ENCODE measurements at regions not wholly inside any gene's neighbourhood (a gene's known extent, or its start where the extent isn't known, plus 50 kb on each side); places are given as distances from the start of the nearest gene placed in this dataset.

DNA sequence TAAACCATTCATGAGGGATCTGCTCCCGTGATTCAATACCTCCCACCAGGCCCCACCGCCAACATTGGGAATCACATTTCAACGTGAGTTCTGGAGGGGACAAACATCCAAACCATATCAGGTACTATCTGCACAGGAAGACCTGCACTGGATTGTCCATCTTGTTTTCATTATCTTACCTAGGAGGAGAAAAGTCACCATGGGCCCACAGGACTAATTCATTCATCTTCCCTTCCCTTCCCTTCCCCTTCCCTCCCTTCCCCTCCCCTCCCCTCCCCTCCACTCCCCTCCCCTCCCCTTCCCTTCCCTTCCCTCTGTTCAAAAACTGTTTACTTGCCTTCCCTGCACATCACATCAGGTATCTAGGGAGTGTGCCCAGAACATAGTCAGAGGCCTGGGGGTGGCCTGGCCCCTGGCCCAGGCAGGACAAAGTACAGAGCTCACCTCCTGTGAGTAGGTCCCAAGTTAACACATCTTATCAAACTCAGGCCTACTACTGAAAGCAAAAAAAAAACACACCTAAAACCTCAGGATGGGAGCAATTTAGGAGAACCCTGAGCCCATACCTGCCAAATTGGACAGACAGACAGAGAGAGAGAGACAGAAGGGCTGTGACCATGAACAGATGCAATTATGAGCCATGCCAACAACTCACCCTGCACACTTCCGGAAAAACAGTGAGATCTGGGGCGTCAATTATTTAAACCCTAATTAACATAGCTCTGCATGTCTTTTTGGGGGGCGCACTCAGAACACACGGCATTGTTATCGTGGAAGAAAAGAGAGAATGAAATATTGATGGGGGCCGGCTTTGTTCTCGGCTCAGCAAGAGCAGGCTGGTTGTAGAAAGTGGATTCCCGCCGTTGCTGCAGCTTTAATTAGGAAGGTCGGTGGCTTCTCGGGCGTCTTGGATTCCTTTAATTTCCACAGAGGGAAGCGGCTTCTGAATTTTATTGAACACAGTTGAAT is 151.2 kb downstream of the IRX5 start:
- Histone ChIP-seq H4K20me1 (ENCODE audit: insufficient read depth) (no peaks in the 10 kb centered on the region), H3K79me2 (ENCODE audit: low read depth) (no peaks in the 10 kb centered on the region), H3K36me3 (ENCODE audit: low read depth) (no peaks in the 10 kb centered on the region), H3K4me2 (no peak overlapping the region), H3K4me3 (no peak overlapping the region), H3K9me3 (ENCODE audit: insufficient read depth, low read depth) (no peaks in the 10 kb centered on the region), H3K4me1 (replicated peaks; ENCODE audit: insufficient read depth) (no peaks in the 10 kb centered on the region), H3K9me2 (ENCODE audit: insufficient read depth) (no peaks in the 10 kb centered on the region), H3K27me3 (ENCODE audit: insufficient read depth, low read depth) (no peaks in the 10 kb centered on the region), H2AFZ (no peak overlapping the region), H3K27ac (no peak overlapping the region), H3F3A (ENCODE audit: insufficient read depth, low read depth) (no peaks in the 10 kb centered on the region)
- no peak for DNase-seq
- intact Hi-C loops (cut with micrococcal nuclease; ENCODE audit: unreplicated experiment): no loop called here
- BruUV-seq (replicated peaks): no TSS peak
- POLR2A ChIA-PET (ENCODE audit: unreplicated experiment): no interaction called here
- TF ChIP-seq, protein P1, sequence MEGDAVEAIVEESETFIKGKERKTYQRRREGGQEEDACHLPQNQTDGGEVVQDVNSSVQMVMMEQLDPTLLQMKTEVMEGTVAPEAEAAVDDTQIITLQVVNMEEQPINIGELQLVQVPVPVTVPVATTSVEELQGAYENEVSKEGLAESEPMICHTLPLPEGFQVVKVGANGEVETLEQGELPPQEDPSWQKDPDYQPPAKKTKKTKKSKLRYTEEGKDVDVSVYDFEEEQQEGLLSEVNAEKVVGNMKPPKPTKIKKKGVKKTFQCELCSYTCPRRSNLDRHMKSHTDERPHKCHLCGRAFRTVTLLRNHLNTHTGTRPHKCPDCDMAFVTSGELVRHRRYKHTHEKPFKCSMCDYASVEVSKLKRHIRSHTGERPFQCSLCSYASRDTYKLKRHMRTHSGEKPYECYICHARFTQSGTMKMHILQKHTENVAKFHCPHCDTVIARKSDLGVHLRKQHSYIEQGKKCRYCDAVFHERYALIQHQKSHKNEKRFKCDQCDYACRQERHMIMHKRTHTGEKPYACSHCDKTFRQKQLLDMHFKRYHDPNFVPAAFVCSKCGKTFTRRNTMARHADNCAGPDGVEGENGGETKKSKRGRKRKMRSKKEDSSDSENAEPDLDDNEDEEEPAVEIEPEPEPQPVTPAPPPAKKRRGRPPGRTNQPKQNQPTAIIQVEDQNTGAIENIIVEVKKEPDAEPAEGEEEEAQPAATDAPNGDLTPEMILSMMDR (conservative IDR thresholded peaks at IDR 0.05): no peak
- no peak for TF ChIP-seq EZH2 (IDR thresholded peaks at IDR 0.05; ENCODE audit: low read depth)
- CTCF ChIA-PET: no interaction called here

DNA sequence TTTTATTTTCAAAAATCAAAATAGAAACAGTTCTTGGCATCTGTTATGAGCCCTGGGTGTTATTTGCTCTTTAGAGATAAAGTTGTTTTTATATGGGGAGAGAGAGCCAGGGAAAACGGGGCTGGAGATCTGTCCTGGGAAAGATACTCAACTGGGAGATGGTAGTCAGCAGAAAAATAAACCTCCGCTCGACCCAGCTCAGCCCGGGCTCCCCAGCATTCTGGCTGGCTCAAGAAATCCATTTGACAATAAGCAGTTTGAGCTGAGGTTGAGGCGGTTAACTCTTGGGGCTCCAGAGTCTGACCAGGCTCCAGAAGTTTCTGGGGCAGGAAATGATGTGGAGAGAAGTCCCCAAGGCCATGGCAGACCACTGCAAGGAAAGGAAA is 151.9 kb downstream of the IRX5 start:
- H3K9me3 ChIP-seq (ENCODE audit: insufficient read depth, low read depth): no peaks in the 10 kb centered on the region
- ChIA-PET CTCF (no interaction called here), POLR2A (ENCODE audit: unreplicated experiment) (no interaction called here)
- no peaks in the 10 kb centered on the region for H3K27me3 ChIP-seq (ENCODE audit: insufficient read depth, low read depth)
- H4K20me1 ChIP-seq (ENCODE audit: insufficient read depth): no peaks in the 10 kb centered on the region
- H3K79me2 ChIP-seq (ENCODE audit: low read depth): no peaks in the 10 kb centered on the region
- H3K4me2 ChIP-seq: no peak overlapping the region
- H3K9me2 ChIP-seq (ENCODE audit: insufficient read depth): no peaks in the 10 kb centered on the region
- H3K36me3 ChIP-seq (ENCODE audit: low read depth): no peaks in the 10 kb centered on the region
- H3K27ac ChIP-seq: no peak overlapping the region
- DNase-seq: no peak
- intact Hi-C loops (cut with micrococcal nuclease; ENCODE audit: unreplicated experiment): no loop called here
- no peak overlapping the region for H3K4me3 ChIP-seq
- BruUV-seq (replicated peaks): no TSS peak
- H3K4me1 ChIP-seq (replicated peaks; ENCODE audit: insufficient read depth): no peaks in the 10 kb centered on the region
- no peaks in the 10 kb centered on the region for H3F3A ChIP-seq (ENCODE audit: insufficient read depth, low read depth)
- no peak overlapping the region for H2AFZ ChIP-seq
- no peak for TF ChIP-seq EZH2 (IDR thresholded peaks at IDR 0.05; ENCODE audit: low read depth)
- TF ChIP-seq, protein P1 (conservative IDR thresholded peaks at IDR 0.05): no peak

DNA sequence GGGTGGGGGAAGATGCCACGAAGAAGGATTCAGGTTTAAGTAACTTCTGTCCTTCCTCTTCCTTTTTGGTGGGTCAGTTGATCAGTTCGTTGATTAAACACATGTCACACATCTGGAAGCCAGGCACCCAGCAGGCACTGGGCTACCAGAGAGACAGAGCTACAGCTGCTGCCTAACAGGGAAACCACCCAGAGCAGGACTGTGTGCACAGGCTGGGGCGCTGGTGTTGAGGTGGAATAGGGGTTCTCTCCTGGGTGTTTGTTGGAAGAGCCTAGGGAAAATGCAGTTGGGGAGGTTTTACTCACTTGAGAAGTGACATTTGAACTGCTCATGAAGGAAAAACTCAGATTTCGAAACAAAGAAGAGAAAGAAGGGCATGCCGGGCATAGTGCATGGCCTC is 152.4 kb downstream of the IRX5 start:
- no peaks in the 10 kb centered on the region for H3K79me2 ChIP-seq (ENCODE audit: low read depth)
- H3K9me2 ChIP-seq (ENCODE audit: insufficient read depth): no peaks in the 10 kb centered on the region
- no peaks in the 10 kb centered on the region for H3K9me3 ChIP-seq (ENCODE audit: insufficient read depth, low read depth)
- no peak overlapping the region for H3K4me3 ChIP-seq
- H3K27me3 ChIP-seq (ENCODE audit: insufficient read depth, low read depth): no peaks in the 10 kb centered on the region
- POLR2A ChIA-PET (ENCODE audit: unreplicated experiment): no interaction called here
- no peak for DNase-seq
- no peaks in the 10 kb centered on the region for H3K4me1 ChIP-seq (replicated peaks; ENCODE audit: insufficient read depth)
- no peak overlapping the region for H3K27ac ChIP-seq
- no peaks in the 10 kb centered on the region for H3K36me3 ChIP-seq (ENCODE audit: low read depth)
- H4K20me1 ChIP-seq (ENCODE audit: insufficient read depth): no peaks in the 10 kb centered on the region
- intact Hi-C loops (cut with micrococcal nuclease; ENCODE audit: unreplicated experiment): no loop called here
- no peak for TF ChIP-seq EZH2 (IDR thresholded peaks at IDR 0.05; ENCODE audit: low read depth)
- TF ChIP-seq, protein P1 (conservative IDR thresholded peaks at IDR 0.05): no peak
- BruUV-seq (replicated peaks): no TSS peak
- H2AFZ ChIP-seq: no peak overlapping the region
- H3K4me2 ChIP-seq: no peak overlapping the region
- H3F3A ChIP-seq (ENCODE audit: insufficient read depth, low read depth): no peaks in the 10 kb centered on the region
- CTCF ChIA-PET: no interaction called here
